OCI-M1 (cell line): ENCODE measurements at regions not wholly inside any gene's neighbourhood (a gene's known extent, or its start where the extent isn't known, plus 50 kb on each side); places are given as distances from the start of the nearest gene placed in this dataset.
"Not testable (repeated sequence)": the region's sequence is repeated elsewhere in the genome, so short reads cannot be mapped to it uniquely, and the experiment has no call there.

Experiments
- DNase-seq: peaks from one replicate; lab custom pipeline; 2025; lab: John Stamatoyannopoulos, UW

DNA sequence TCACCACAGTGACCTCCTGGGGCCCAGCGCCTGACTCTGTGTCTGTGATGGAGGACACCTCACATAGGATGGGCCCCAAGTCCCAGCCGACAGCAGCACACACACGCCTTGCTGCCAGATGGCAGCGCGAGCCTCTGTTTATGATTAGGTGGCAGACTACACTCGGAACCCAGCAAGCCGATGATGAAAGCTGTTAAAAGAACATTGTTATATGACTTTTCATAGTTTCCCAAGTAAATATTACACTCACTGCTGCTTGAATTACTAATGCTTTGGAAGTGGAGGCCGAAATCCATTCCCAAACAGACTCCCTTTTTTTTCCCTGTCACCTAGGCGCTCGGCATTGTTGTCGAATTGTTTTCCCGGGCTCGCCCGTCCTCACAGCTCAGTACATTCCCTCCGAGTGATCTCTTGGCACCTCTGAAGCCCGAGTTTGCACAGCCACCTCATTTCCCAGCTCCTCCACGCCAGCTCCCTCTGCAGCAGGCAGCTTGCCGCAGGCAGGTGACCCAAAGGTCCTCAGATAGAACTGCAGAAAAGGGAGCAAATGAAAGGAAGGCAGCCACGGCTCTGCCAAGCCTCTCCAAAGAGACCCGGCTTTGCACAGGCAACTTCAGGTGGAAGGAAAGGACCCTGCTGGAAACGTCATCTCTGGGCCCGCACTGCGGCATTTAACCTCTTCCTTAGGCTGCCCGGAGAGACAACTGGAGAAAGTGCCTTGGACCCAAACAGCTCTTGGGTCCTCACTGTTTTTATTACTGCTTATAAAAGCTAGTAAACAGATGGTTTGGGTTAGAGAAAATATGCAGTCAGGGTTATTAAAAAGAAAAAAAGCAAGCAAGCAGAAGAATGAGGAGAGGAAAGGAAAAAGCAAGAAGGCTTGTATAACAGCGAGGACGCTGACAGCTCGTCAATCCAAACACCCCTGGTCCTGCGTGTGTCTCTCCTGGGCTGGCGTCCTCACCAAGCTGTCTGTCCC, 72.2 kb upstream of the SLC25A33 start:
- DNase-seq = no peak

DNA sequence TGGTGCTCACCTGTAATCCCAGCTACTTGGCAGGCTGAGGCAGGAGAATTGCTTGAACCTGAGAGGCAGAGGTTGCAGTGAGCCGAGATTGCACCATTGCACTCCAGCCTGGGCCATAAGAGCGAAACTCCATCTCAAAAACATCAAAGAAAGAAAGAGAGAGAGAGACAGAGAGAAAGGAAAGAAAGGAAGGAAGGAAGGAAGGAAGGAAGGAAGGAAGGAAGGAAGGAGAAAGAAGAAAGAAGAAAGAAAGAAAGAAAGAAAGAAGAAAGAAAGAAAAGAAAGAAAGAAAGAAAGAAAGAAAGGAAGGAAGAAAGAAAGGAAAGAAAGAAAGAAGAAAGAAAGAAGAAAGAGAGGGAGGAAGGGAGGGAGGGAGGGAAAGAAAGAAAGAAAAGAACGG, 69.4 kb upstream of the SLC25A33 start:
- not testable (repeated sequence) for DNase-seq

DNA sequence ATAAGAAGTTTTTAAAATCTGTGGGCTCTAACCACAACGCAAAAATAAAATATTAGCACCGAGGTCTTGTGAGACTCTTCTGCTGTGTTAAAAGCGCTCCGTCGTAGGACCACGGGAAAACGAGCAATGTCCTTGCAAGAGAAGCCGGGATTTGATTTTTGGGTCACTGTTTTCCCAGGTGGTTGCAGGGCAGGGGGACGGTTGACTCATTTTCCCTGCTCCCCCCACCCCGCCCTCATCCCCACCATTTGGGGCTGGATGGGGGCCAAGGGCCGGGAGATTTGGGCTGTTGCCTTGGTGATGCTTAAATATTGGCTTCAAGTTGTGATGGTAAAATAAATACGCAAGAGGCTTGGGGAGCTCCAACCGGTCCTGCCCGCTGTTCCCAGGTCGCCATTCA, 67.6 kb upstream of the SLC25A33 start:
- no peak for DNase-seq

DNA sequence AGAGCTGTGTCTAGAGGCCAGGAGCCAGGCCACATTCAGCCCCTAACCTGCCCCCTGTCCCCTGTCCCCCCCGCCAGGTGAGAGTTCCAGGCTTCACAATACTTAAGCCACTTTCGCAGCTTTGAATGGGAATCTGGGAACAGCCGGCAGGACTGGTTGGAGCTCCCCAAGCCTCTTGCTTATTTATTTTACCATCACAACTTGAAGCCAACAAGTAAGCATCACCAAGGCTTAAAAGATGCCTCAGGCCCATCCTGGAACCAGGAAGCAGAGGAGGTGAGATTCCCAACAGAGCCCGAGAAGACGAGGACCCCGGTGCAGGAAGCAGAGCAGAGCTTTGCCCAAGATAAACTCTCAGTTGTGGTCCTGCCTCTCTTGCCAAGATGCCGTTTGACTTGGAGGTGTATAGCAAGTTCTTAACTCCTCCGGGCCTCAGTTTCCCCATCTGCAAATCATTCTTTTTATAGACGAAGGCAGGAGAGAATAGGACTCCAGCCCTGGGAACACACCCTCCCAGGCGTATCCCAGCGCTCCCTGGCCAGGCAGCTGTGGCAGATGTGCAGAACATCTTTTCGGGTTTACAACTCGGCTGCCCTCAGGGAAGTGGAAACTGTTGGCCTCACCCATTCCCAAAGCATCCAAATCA, 66.8 kb upstream of the SLC25A33 start:
- no peak for DNase-seq

DNA sequence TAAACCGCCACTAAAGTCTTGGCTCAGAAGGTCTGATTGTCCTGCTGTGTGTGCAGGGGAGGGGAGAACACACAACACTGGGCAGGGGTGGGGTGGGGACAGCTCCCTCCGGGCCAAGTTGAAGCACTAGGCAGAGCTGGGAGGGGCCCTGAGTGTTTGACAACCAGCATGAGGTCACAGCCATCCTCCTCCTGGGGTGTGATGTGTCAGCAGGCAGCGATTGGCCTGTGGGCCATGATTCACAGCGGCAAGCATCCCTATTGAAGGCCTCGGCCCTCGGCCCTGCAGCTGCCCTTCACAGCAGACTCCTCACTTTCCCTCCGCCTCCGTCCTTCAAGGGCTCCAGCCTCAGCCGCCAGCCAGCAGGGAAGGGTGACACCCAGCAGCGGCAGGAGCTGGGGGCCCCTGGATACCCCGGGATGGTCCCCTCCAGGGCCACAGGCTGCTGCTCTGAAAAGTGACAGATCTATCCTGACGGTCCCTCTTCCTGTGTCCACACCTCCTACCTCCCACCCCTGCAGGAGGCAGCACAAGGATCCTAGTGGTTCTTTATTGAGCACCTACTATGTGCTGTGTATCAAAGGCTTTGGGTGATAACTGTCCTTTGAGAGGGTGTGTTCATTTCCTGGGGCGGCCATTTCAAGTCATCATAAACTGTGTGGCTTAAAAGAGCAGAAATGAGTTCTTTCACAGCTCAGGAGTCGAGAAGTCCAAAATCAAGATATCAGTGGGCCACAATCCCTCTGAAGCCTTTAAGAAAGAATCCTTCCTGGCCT, 66.0 kb upstream of the SLC25A33 start:
- no peak for DNase-seq

DNA sequence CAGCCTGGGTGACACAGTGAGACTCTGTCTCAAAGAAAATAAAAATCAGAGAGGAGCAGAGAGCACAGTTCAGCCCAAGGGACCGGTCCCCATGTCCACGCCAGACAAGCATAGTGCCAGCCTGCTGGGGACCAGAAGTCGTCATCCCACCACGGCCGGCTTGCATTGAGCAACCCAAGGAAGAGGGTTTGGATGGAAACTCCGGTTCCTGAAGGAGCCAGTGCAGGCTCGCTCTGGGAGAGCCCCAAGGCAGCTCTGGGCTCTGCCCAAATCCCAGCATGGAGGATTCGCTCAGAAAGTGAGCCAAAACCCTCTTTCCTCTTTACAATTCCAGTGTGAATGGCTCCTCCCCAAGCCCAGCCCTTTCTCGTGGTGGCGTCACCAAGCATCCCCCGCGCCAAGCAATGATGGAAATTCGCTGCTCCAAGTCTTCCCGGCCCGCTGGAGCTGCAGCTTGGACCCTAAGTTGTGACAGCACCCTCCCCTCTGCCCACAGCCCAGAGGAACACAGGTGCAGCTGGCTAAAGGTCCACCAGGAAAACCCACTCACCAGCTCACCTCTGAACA, 64.1 kb upstream of the SLC25A33 start:
- no peak for DNase-seq

DNA sequence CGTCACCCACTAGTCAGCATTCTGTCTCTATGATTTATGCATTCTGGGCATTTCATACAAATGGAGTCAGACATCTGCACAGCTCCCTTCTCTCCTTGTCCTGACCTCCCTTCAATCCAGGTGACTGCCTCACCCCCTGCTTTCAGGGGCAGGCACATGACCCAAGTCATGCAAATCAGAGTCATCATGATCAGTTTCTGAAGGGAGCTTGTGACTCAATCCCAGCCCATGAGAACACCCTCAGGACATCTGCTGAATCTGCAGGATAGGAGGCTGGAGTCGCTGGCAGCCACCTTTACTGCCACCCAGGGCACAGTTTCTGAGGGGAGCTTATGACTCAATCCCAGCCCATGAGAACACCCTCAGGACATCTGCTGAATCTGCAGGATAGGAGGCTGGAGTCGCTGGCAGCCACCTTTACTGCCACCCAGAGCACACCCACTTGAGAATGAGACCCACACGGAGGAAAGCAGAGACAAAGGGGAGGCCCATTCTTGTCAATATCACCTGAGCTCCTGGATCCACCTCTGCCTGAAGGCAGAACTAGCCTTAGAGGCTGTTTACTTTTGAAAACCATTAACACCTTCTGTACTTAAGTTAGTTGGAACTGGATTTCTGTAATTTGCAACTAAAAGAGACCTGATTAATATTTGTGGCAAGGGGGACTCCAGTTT, 62.3 kb upstream of the SLC25A33 start:
- DNase-seq = no peak

DNA sequence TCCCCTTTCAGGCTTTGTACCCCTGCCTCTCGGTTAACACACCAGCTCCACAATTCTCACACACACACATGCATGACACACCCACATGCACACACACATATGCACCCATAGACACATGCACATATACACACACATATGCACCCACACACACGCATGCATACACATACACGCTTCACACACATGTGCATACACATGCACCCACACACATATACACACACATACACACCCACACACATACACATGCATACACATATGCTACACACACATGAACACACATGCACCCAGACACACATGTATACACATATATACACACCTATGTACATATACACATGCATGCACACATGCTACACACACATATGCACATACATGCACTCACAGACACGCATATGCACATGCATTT, 61.7 kb upstream of the SLC25A33 start:
- no peak for DNase-seq

DNA sequence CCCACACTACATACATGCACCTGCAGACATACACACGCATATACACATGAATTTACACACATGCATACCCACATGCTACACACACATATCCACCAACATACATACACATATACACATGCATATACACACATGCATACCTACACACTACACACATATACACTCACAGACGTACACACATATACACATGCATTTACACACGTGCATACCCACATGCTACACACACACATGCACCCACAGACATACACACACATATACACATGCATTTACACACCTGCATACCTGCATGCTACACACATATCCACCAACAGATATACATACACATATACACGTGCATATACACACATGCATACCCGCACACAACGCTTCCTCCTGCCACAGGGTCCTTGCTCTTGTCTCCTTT, 61.2 kb upstream of the SLC25A33 start:
- DNase-seq = no peak

DNA sequence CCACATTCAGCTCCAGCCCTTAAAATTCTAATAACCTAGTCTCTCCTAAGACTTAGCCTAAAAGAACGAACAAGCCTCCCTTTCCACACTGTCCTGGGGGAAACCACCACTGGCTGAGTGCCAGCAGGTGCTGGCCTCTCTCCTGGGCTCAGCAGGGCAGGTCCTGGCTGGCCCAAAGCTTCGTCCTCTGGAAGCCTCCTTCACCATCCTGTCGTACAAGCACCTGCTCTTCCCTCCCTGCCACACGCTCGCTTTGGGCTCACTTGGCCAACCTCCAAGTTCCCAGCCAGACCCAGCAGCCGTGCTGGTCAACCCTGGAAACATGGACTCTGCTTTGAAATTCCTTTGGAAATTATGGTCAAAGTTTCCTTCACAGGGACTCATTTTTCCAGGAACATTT, 58.2 kb upstream of the SLC25A33 start:
- no peak for DNase-seq

DNA sequence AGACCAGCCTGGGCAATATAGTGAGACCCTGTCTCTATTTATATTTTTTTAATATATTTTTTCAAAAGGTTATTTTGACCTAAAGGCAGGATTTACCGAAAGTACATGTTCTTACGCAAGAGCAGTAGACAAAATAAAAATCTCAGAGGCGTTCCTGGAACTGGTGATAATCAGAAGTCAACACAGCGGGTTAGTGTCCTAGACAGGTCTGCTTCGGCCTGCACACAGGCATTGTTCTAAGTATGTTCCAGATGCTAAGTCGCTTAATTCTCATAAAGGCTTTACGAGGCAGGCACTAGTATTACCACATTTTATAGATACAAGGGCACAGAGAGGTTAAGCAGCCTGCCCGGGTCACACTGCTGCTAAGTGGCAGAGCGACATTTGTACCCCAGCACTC, 56.9 kb upstream of the SLC25A33 start:
- DNase-seq = no peak

DNA sequence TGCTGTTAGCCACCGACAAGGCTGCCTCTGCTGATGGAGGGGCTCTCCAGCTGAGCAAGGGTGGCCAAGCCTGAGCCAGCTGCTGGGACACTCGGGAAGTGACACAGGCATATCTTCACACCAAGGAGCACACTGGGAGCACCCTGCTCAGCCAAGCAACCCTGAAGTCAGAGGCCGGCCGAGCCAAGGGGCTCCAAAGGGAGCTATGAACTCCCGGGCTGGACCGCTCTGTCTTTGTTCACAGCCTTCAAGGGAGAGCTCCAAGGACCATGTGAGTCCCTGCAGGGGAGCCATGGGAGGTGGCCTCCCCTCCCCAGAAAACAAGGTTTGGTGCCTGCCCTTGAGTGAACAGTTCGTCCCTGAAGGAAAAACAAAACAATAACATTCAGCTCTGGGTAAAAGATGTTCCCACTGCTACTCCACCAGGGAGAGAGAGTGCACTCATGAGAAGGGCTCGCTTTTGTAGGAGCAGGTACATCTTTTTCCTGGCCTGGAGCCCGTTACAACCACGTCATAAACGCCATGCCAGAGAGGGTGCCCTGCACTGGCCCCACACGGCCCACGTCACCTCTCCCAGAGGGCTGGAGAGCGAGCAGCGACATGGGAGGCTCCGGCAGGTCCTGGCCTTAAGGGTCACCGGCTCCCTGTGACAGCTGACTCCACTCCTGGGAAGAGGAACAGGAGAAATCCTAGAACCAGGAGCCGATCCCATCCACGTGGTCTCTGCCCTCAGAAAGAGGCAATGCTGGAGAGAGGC, 56.3 kb upstream of the SLC25A33 start:
- DNase-seq = no peak

DNA sequence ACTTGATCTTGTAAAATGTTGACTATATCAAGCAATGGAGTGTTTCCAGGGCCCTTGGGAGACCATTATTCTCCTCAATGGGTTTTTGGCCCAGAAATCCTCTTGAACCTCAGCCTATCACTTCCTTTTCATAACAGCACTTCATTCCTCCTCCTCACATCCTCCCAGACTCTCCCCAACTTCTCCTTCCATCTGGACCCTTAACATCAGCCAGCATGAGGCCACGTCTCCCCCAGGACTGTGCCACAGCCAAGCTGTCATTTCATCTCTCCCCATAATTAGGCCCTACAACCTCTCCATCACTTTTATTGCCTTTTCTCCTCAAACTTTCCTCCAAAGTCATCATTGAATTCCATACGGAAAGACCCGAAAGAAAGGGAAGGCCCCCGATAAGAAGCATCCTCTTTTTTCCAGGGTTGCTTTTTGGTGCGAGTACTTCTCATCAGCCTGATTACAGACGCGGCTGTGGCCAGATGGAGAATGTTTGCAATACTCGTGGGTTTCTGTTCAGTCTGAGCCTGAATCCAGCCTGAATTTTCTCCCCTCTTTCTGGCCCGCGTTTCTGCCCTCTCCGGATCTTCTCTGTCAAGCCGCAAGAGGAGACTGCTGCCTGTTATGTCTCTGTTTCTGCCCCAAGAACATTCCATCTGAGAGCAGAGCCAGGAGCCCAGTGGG, 52.7 kb upstream of the SLC25A33 start:
- no peak for DNase-seq
